ELF-1 (cell line): ENCODE measurements at regions not wholly inside any gene's neighbourhood (a gene's known extent, or its start where the extent isn't known, plus 50 kb on each side); places are given as distances from the start of the nearest gene placed in this dataset.

ENCODE experiments used
- DNase-seq: peaks from one replicate; pipeline ENCODE4 v3.0.0-alpha.2; 2016; ENCODE audit warnings: low read depth, low spot score

DNA sequence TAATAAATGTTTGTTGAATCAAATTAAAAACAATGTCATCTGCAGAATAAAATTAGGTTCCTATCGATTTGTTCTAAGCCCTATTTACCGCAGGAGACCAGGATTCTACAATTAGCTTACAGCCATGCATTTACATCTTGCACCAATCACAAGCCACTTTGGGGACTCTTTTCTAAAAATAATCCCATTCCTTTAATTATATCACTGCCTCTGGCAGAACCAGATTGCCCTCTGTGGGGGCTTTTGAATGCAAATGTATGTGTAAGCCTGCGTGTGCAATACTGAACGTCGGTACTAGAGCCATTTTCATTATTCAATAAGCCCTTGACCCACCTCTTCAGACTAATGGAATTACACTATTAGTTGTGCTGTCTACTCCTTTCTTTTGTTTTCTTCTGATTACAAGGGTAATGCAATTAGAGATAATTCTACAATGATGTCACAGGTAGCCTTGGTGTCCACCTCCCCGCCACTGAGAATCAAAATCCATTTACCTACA lies 391.3 kb upstream of the XYLT1 start:
- no peak for DNase-seq

DNA sequence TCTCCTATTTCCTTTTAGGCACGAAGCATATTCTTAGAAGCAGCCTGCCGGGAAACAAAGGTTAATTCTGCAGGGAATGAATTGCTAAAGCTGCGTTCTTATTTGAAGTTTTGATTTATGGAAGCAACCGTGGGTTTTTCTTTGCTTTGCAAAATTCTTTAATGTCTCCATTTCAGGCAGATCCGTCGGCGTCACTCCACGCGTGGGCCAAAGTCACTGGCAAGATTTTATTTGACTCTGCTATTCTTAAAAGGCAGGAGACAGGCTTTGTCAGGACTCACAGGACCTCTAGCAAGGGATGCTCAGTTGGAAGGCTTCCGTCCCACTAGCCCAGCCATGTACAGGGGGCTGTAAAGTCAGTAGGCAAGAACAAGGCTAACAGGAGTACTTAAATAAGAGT lies 387.3 kb upstream of the XYLT1 start:
- no peak for DNase-seq

DNA sequence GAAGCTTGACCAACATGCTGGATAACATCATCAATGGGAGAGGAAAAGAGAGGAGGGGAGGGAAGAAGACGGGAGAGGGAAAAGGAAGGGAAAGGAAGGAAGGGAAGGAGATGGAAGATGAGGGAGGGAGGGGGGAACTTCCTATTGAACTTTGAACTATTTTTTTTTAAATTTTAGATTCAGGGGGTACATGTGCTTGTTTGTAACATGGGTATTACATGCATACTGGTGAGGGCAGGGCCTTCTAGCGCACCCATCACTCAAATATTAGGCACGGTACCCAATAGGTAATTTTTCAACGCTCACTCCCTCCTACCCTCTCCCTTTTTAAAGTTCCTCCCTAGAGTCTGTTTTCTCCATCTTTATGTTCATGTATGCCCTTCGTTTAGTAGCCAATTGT lies 383.2 kb upstream of the XYLT1 start:
- no peak for DNase-seq

DNA sequence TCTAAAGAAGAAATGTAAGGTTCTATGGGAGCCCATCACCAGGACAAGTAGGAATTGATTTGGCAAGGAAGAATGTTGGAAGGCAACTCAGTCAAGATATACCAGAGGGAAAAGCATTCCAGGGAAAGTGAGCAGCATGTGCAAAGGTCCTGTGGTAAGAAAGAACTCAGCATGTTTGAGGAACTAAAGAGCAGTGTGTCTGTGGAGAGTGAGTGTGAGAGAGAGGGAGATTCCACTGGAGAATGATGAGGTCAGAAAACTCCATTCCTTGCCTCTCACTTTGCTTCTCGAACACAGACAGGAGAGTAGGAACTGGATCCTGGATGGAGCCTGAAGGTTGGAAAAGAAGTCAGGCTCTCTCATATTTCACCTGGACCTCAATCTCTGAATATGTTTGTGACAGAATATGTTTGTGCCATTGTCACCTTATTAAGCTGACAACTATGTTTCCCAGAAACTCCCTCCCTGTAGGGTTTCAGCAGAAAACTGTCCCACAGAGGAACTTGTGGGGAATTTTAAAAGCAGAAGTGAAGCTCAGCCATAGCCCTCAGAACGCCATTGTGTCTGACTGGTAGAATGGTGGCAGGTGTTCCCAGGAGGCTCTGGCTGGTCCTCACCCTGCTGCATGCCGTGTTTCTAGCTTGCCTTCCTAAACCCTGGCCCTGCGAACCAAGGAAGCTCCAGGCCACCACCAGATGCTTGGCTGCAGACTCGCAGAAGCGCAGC lies 382.4 kb upstream of the XYLT1 start:
- no peak for DNase-seq

DNA sequence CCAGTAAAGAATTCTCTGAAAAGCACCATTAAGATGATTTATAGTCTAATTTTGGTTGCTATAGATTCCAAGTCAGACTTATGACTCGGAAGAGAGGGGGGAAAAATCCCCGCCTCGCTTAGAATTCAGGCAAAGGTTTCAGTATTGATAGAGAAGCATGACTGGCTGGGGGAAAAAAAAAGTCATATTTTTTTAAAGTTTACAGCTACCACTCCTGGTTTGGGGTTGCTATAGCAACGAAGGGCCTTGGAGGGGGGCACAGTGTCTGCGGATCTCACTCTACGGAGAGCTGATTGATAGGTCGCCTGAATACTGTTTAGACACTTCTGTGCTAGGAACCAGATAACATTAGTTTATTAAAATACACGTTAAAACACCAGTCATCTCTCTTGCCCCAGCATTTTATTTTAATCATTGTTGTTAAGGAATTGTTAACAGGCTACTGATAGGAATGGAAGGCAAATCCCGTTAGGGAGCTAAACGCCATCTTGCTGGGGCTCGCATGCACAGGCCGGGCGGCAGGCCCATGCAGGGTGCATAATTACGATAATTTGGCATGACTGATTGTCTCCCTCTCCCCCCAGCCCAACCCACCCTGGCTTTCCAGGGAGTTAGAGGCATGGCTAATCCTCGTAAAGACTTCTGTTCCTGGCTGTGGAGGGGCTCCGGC lies 380.0 kb upstream of the XYLT1 start:
- peak; percentile 36 for DNase-seq

DNA sequence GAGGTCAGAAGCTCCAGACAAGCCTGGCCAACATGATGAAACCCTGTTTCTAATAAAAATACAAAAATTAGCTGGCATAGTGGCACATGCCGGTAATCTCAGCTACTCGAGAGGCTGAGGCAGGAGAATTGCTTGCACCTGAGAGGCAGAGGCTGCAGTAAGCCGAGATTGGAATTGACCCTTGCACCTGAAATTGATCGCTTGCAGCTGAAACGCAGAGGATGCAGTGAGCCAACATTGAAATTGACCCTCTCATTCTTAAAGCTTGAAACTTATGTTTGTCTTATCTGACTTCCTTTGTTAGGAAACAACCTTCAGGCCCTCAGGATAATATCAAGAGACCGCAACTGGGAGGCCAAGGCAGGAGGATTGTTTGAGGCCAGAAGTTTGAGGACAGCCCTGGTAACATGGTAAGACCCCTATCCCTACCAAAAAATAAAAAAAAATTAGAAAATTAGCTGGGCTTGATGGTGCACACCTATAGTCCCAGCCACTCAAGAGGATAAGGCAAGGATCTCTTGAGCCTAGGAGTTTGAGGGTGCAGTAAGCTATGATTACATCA lies 376.6 kb upstream of the XYLT1 start:
- DNase-seq, result no peak

DNA sequence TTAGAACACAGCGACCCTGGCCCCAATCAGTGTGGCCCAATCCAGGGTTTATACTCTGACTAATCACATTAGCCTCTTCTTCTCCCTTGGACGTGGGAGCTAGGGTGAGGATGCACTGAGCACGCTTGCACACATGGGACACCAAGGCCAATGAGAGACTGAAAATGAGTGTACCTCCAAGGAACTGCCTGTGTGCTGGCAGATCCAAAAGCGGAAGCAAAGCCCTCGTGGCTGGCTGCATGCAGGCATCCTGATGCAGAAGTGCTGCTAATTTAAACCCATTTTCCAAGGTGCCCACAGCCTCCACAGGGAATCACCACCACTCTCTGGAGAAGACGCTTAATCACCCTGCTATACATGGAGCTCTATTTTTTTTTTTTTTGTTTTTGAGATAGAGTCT lies 375.3 kb upstream of the XYLT1 start:
- no peak for DNase-seq

DNA sequence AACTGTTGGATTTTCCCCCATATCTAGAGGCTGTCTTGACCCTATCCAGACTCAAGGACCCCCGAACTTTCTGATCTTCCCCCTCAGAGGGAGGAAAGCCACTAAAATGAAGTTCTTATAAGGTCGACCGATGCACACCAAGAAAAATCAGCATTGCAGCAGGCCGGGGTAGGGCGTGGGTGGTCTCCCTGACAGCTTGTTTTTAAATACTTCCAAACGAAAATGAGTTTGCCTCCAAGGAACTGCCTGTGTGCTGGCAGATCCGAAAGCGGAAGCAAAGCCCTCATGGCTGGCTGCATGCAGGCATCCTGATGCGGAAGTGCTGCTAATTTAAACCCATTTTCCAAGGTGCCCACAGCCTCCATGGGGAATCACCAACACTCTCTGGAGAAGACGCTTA lies 374.3 kb upstream of the XYLT1 start:
- DNase-seq, result no peak

DNA sequence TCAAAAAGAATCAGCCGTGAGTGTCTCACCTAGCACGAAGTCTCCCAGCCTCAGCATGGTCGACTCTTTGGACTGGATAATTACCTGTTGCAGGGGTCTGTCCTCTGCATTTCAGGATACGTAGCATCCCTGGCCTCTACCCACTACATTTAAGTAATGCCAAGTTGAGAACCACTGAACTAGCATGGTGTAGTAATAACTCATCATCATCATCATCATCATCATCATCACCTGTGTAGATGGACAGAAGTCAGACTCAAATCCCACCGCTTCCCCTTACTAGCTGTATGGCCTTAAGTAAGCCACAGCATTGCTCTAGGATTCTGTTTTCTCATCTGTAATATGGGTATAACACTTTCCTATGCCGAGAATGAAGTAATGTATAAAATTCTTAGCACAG lies 373.1 kb upstream of the XYLT1 start:
- DNase-seq, result no peak

DNA sequence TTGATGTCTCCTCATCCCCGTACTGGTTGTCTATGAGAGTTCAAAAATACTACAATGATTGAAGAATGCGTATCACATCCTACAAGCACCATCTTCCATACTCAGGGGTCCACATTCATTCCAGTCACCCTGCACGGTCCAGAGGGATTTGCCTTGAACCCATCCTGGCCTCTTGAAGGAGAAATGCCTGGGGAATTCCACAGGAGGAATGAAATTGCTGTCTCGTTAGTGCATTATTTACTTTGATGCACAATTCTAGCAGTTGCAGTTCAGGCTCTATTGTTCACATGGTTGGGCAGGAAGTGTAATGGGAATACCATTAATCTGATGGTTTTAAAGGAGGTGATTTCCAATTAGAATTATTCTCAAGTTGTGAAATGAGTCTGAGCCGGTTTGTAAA lies 369.1 kb upstream of the XYLT1 start:
- no peak for DNase-seq

DNA sequence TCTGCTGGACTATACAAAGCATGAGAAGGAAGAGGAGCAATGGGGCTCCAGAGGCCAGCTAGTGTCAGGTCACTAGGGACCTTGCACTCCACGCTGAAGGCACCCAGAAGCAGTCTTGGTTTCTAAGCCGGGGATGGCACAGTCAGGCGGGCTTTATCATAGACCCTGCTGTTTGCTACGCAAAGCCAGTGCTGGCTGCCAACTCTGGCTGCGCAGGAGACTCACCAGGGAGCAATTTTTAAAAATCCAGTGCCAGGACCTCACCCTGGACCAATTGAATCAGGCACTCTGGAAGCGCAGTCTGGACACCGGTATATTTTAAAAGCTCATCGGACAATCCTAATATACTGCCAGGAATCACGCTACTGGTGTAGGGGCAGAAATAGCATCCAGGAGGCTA lies 368.5 kb upstream of the XYLT1 start:
- no peak for DNase-seq

DNA sequence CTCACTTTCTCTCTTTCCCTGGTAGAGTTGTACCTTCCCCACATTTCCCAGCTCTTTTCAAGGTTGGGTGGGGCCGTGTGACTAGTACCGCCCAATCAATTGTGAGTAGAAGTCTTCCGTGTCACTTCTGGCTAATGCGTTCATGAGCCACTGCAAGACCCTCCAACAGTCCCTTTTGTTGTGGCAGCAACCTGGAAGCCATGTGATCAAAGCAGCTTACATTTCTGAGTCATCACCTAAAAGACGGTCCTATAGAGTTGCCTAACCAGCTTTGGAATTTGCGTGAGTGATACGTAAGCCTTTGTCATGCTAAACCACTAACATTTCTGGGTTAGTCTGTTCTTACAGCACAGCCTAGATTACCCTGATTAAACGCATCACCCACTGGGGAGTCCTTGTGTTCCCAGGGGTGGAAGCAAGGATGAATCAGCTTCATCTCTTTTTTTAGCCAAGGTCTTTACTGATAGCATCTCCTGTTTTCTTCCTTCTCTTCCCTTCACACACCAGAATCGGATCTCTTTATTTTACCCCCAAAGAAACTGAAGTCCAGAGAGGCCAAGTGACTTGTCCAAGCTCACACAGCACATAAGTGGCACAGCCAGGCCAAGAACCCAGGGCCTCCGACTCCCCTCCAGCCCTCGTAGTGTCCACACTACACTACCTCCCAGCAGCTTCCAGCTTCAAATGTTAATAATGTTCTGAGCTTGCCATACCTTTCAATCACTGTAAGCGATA lies 366.3 kb upstream of the XYLT1 start:
- peak; percentile 91 for DNase-seq

DNA sequence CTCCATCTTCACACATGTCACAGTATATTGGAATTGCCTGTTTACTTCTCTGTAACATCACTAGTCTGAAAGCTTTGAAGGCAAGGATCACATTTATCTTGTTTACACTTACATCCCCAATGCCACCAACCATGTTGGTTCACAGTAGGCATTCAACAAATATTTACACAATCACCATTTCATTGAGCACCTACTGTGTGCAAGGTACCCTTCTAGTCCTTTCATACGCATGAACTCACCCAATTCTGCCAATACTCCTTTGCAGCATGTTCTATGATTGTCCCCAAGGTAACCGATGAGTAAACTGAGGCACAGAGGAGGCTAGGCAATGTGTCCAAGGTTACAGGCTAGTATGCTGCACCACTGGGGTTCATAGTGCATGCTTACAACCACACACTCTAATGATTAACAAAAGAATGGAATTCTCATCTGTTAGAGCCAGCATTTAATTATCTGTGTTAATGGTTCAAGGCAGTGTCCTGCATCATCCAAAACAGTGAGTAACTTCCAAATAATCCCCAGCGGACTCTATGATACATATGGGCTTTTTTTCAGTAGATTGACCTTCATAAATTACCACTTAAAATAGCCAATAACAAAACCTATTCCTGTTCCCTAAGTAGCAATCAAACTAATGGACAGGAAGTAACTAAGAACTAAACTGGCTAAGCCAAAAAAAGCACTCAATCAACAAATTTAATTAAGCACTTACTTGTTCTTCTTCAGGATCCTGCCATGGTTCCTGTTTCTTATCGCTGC lies 364.5 kb upstream of the XYLT1 start:
- DNase-seq, result no peak

DNA sequence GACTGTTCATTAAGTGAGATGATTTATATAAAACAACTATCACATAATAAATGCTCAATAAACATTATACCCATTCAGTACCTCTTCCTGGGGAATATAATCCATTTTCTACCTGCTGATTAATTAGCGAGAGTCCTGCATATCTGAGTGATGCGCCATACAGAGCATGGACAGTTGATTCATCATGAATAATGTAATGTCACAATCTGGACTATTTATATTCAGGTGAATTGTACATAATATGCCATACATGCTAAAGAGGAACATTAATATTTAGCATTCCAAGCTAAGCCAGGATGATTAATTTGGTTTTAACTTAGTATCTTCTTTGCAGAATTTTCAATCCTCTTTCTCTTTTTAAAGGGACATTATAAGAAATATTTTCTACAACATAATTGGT lies 362.0 kb upstream of the XYLT1 start:
- DNase-seq, result no peak

DNA sequence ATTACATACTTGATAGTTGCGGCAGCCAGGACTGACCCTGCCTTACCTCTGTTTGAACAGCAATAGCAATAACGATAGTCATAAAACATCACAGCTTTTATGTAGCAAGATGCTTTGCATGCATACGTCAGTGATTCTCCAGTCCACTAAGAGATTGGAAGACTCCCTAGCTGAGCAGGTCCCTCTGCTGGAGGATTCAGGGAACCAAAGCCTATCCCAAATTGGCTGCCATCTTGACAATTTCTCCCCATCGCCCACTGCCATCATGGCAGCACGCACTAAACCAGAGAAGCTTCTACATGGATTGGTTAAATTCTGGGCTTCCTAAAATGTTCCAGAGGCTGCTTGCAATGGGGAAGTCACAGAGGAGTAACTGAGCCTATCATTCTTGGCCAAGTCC lies 360.6 kb upstream of the XYLT1 start:
- peak; percentile 9 for DNase-seq

DNA sequence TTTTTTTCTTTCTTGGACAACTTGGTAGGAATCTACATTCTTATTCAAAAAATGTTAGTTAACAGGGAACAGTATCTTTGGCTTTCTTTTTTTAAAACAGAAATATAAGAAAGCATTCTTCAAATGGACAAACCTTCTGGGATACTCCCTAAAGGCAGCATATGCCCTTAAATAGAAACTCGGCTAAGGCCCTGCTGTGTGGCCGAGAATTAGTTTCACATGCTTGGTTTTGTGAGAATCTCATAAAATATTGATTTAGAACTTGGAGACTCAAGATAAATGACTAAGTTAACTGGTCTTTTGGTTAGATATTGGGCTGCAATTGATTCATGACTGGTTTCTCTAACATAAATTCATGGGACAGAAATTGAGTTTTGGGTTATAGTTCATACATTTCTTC lies 359.9 kb upstream of the XYLT1 start:
- DNase-seq, result no peak

DNA sequence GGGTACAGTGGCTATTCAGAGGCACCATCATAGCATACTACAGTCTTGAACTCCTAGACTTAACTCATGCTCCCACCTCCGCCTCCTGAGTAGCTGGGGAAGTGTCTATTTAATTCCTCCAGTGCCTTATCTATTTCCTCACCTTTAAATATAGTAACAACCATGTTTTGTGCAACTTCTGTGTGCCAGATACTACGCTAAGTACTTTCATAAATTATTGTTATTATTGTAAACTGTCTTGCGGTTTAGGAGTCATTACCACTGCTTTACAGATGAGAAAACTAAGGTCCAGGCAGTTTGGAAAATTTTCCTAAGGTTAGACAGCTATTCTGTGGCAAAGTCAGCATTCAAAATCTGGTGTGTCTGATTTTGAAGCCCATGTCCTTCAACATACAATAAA lies 359.1 kb upstream of the XYLT1 start:
- no peak for DNase-seq

DNA sequence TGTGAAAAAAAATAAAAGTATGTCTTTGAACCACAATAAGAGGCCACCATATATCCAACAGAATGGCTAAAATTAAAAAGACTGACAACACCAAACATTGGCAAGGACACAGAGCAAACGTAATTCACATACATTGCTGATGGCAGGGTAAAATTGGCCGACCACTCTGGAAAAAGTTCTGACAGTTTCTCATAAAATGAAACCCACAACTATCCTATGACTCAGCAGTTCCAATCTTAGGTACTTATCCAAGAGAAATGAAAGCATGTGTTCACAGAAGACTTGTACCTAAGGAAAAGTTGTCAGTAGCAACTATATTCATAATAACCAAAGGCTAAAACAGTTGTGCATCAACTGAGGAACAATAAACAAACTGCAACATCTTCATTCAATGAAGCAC lies 357.3 kb upstream of the XYLT1 start:
- DNase-seq, result no peak

DNA sequence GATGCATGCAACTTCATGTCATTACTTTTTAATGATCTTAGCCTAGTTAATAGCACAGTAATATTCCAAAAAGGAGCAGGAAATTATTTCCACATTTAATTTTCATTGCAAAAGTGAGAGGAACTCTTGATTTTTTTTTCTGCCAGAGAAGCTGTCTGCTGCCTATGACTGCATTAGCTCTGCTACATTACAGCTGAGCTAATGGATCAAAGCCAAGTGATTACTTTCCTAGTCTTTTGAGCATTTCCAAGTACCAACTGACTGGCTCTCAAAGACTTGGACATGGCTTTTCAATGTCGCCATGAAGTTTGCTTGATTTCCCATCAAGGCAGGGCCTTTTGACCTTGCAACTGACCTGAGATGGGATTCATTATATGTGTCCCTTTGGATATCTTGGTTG lies 356.6 kb upstream of the XYLT1 start:
- no peak for DNase-seq

DNA sequence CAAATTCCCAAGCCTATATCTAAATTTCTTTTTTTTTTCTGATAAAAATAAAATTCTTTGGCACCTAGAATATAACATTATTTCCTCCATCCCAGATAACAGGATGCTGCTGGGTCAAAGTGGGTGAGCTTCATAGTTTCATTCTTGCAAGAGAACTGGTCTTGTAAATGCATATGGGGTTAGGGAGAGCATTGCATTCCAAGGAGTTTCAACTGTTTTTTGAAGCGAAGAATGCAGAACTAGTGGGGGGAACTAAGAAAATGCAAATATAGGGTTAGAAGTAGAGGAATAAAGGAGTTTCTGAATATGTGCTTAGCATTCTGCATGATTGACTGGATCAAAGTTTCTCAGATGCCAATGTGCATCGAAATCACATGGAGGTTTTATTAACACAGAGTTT lies 347.2 kb upstream of the XYLT1 start:
- DNase-seq, result no peak

DNA sequence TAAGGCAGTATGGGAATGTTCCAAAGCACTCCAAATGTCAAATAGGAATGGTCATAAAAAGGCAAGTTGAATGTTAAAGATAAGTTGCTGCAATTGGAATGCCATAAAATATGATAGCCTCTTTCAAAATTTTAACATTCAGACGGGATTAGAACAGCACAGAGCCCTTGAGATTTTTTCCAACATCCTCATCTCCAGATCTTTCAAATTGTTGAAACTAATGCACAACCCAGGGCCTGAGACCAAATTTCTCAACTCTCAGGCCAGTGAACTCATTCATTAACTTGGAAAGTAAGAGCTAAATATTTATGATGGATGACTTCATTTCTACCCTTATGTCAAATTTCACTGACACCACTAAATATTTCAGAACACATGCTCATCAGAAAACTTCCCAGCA lies 346.5 kb upstream of the XYLT1 start:
- no peak for DNase-seq

DNA sequence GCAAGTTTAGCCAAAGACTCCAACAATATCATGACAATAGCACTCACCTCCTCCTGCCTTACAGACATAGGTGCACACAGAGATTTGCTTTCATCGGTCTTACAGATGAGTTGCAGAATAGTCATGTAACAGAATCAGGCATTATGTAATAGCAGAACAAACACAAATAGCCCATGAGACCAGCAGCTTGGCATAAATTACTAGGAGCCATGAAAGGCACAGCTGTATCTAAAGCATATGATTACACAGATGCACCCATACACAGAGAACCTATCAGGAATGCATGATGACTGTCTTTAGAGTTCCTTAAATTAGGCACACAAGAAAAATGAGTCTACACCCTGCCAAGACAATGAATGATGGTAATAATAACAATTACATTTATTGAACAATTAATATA lies 342.0 kb upstream of the XYLT1 start:
- no peak for DNase-seq
